Small intestine (tissue), 7 donors: ENCODE measurements at regions not wholly inside any gene's neighbourhood (a gene's known extent, or its start where the extent isn't known, plus 50 kb on each side); places are given as distances from the start of the nearest gene placed in this dataset.

Source experiments
- DNase-seq, 2 donors: peaks; one replicate each; pipeline versions ENCODE4 v3.0.0 to v3.0.0-alpha.2; 2013
- FAIRE-seq: peaks from 2 replicates; lab custom pipeline; 2012; peaks lifted over from hg19 to GRCh38; lab: Jason Lieb, UNC
- H3K27ac ChIP-seq, 3 donors: one replicate each; pipeline ENCODE4 v1.5.1; 2013; ENCODE audit warnings: low read length in 2 of 3, mild to moderate bottlenecking in 2 of 3, control low read depth in 1 of 3, inconsistent platforms in 1 of 3, low read depth in 1 of 3, moderate library complexity in 1 of 3
- H3K27me3 ChIP-seq, 3 donors: one replicate each; pipeline ENCODE4 v1.6.1; 2013; ENCODE audit warnings: low read length in 3 of 3, inconsistent platforms in 1 of 3; ENCODE audit not compliant: control insufficient read depth in 3 of 3, insufficient read depth in 3 of 3
- H3K36me3 ChIP-seq, 3 donors: one replicate each; pipeline ENCODE4 v1.6.1; 2013; ENCODE audit warnings: low read length in 3 of 3, inconsistent platforms in 1 of 3, low read depth in 1 of 3, mild to moderate bottlenecking in 1 of 3, moderate library complexity in 1 of 3; ENCODE audit not compliant: control insufficient read depth in 3 of 3, insufficient read depth in 2 of 3
- H3K4me1 ChIP-seq, 3 donors: one replicate each; pipeline ENCODE4 v1.6.1; 2013; ENCODE audit warnings: low read length in 2 of 3, inconsistent platforms in 1 of 3, low read depth in 1 of 3, mild to moderate bottlenecking in 1 of 3, moderate library complexity in 1 of 3; ENCODE audit not compliant: control insufficient read depth in 3 of 3, insufficient read depth in 2 of 3
- H3K4me3 ChIP-seq, 3 donors: one replicate each; pipeline ENCODE4 v1.5.1; 2013; ENCODE audit warnings: low read length in 3 of 3, control low read depth in 1 of 3, inconsistent platforms in 1 of 3, low read depth in 1 of 3, mild to moderate bottlenecking in 1 of 3, moderate library complexity in 1 of 3
- H3K9me3 ChIP-seq, 2 donors: one replicate each; pipeline ENCODE4 v1.6.1; 2013; ENCODE audit warnings: low read depth in 1 of 2, low read length in 1 of 2; ENCODE audit not compliant: control insufficient read depth in 2 of 2, insufficient read depth in 1 of 2
- WGBS, 3 donors: extraction: QIAGEN DNeasy Blood & Tissue Kit; methylation state at CpG; one replicate each; pipeline ENCODE4 v1.1.7; 2013; 5-methylcytosine and 5-hydroxymethylcytosine counted together
- donor health status: healthy with polysubstance abuse.
- donor health status: control.
- donor health status: control.
- donor health status: Bipolar disorder and iron deficiency.
- donor health status: healthy.

GRCh38 chr14:94699831-94700230 is 70.1 kb downstream of the GSC start:
- Histone ChIP-seq H3K27me3 (peaks cover 0 to 3% (median 0%) of the 10 kb centered on the region in 3 donors), H3K4me1 (no peaks in the 10 kb centered on the region), H3K36me3 (no peaks in the 10 kb centered on the region), H3K9me3 (no peaks in the 10 kb centered on the region), H3K27ac (no peak overlapping the region), H3K4me3 (no peak overlapping the region)
- no peak for FAIRE-seq
- 54 to 72% (median 57%) methylated on average over 9 of the region's 9 CpGs for WGBS, 3 donors
- DNase-seq = no peak

- no peak overlapping the region for H3K4me3 ChIP-seq
- peaks cover 0 to 3% (median 0%) of the 10 kb centered on the region in 3 donors for H3K27me3 ChIP-seq
- no peak overlapping the region for H3K27ac ChIP-seq
- 46 to 58% (median 47%) methylated on average over 12 of the region's 12 CpGs for WGBS, 3 donors
- FAIRE-seq (no peak), DNase-seq (no peak)
- H3K9me3 ChIP-seq = no peaks in the 10 kb centered on the region
- H3K4me1 ChIP-seq = no peaks in the 10 kb centered on the region
- H3K36me3 ChIP-seq = no peaks in the 10 kb centered on the region
Observed at GRCh38 chr14:94697773-94698556, 71.9 kb downstream of the GSC start.

- 87 to 91% (median 88%) methylated on average over 7 of the region's 7 CpGs for WGBS, 3 donors
- no peaks in the 10 kb centered on the region for H3K4me1 ChIP-seq
- H3K36me3 ChIP-seq = no peaks in the 10 kb centered on the region
- DNase-seq = no peak
- no peak overlapping the region for H3K27ac ChIP-seq
- H3K4me3 ChIP-seq = no peak overlapping the region
- H3K27me3 ChIP-seq = peaks cover 0 to 3% (median 0%) of the 10 kb centered on the region in 3 donors
- no peaks in the 10 kb centered on the region for H3K9me3 ChIP-seq
- no peak for FAIRE-seq
Observed at GRCh38 chr14:94696518-94696917, 73.4 kb downstream of the GSC start.

GRCh38 chr14:94695231-94695630 is 74.7 kb downstream of the GSC start:
- Histone ChIP-seq H3K9me3 (no peaks in the 10 kb centered on the region), H3K27me3 (peaks cover 0 to 7% (median 0%) of the 10 kb centered on the region in 3 donors), H3K36me3 (no peaks in the 10 kb centered on the region), H3K4me1 (no peaks in the 10 kb centered on the region), H3K4me3 (no peak overlapping the region), H3K27ac (no peak overlapping the region)
- 88 to 93% (median 91%) methylated on average over 18 of the region's 18 CpGs for WGBS, 3 donors
- FAIRE-seq (no peak), DNase-seq (no peak)

GRCh38 chr14:94691660-94692034 is 78.3 kb downstream of the GSC start:
- peaks cover 0 to 9% (median 0%) of the 10 kb centered on the region in 3 donors for H3K27me3 ChIP-seq
- no peaks in the 10 kb centered on the region for H3K36me3 ChIP-seq
- WGBS, 3 donors = 82 to 87% (median 83%) methylated on average over 7 of the region's 7 CpGs
- FAIRE-seq (no peak), DNase-seq (no peak)
- H3K4me3 ChIP-seq = no peak overlapping the region
- no peak overlapping the region for H3K27ac ChIP-seq
- H3K9me3 ChIP-seq = no peaks in the 10 kb centered on the region
- H3K4me1 ChIP-seq = peaks cover 0 to 7% (median 0%) of the 10 kb centered on the region in 3 donors

- FAIRE-seq (no peak), DNase-seq (no peak)
- H3K4me3 ChIP-seq = no peak overlapping the region
- no peaks in the 10 kb centered on the region for H3K9me3 ChIP-seq
- H3K4me1 ChIP-seq = peaks cover 0 to 7% (median 0%) of the 10 kb centered on the region in 3 donors
- WGBS, 3 donors = 89 to 92% (median 89%) methylated on average over 31 of the region's 31 CpGs
- H3K27me3 ChIP-seq = peaks cover 0 to 9% (median 0%) of the 10 kb centered on the region in 3 donors
- H3K36me3 ChIP-seq = no peaks in the 10 kb centered on the region
- no peak overlapping the region for H3K27ac ChIP-seq
Observed at GRCh38 chr14:94690896-94691659, 78.8 kb downstream of the GSC start.

GRCh38 chr14:94690486-94690885 is 78.3 kb downstream of the SERPINA3 start:
- no peak for DNase-seq
- WGBS, 3 donors = 69 to 82% (median 80%) methylated on average over 10 to 14 of the region's 14 CpGs
- H3K36me3 ChIP-seq = no peaks in the 10 kb centered on the region
- peaks cover 0 to 7% (median 0%) of the 10 kb centered on the region in 3 donors for H3K4me1 ChIP-seq
- no peak for FAIRE-seq
- no peaks in the 10 kb centered on the region for H3K9me3 ChIP-seq
- H3K27me3 ChIP-seq = peaks cover 0 to 9% (median 0%) of the 10 kb centered on the region in 3 donors
- H3K4me3 ChIP-seq = no peak overlapping the region
- no peak overlapping the region for H3K27ac ChIP-seq

GRCh38 chr14:94689985-94690400 is 77.8 kb downstream of the SERPINA3 start:
- H3K27ac ChIP-seq = no peak overlapping the region
- FAIRE-seq (no peak), DNase-seq (no peak)
- no peak overlapping the region for H3K4me3 ChIP-seq
- H3K4me1 ChIP-seq = peaks cover 0 to 7% (median 0%) of the 10 kb centered on the region in 3 donors
- H3K9me3 ChIP-seq = no peaks in the 10 kb centered on the region
- H3K36me3 ChIP-seq = no peaks in the 10 kb centered on the region
- 65 to 82% (median 72%) methylated on average over 18 of the region's 18 CpGs for WGBS, 3 donors
- H3K27me3 ChIP-seq = peaks cover 0 to 9% (median 0%) of the 10 kb centered on the region in 3 donors
